BE2C (cell line): ENCODE measurements at regions not wholly inside any gene's neighbourhood (a gene's known extent, or its start where the extent isn't known, plus 50 kb on each side); places are given as distances from the start of the nearest gene placed in this dataset.

Experiments
- DNase-seq: peaks from one replicate; pipeline ENCODE4 v3.0.0-alpha.2; 2020
- H3K27me3 ChIP-seq: fragments of 250-450 bp; sonication (Bioruptor Pico); 2 replicates; pipeline ENCODE4 v1.5.1; 2020; ENCODE audit warnings: mild to moderate bottlenecking
- H3K36me3 ChIP-seq: fragments of 250-450 bp; sonication (Bioruptor Pico); 2 replicates; pipeline ENCODE4 v1.5.1; 2020; ENCODE audit warnings: mild to moderate bottlenecking
- H3K4me1 ChIP-seq: fragments of 250-450 bp; sonication (Bioruptor Pico); 2 replicates; pipeline ENCODE4 v1.5.1; 2020
- H3K4me3 ChIP-seq: 2 replicates; pipeline ENCODE4 v1.5.1; 2011; ENCODE audit warnings: low read depth, low read length
- H3K9me3 ChIP-seq: fragments of 250-450 bp; sonication (Bioruptor Pico); 2 replicates; pipeline ENCODE4 v1.5.1; 2020
- CTCF ChIP-seq: IDR thresholded peaks from 2 replicates; pipeline ENCODE4 v1.5.1; 2012; ENCODE audit warnings: mild to moderate bottlenecking, low read depth, low read length

- Histone ChIP-seq H3K36me3 (no peaks in the 10 kb centered on the region), H3K9me3 (no peaks in the 10 kb centered on the region), H3K4me1 (no peaks in the 10 kb centered on the region), H3K4me3 (no peak overlapping the region), H3K27me3 (no peaks in the 10 kb centered on the region)
- no peak for TF ChIP-seq CTCF
- no peak for DNase-seq
Measured at GRCh38 chrX:147803948-147804347, 107.8 kb upstream of the FMR1 start.

- H3K36me3 ChIP-seq, result no peaks in the 10 kb centered on the region
- H3K4me1 ChIP-seq, result no peaks in the 10 kb centered on the region
- H3K27me3 ChIP-seq, result no peaks in the 10 kb centered on the region
- TF ChIP-seq CTCF, result no peak
- no peak for DNase-seq
- H3K9me3 ChIP-seq, result no peaks in the 10 kb centered on the region
- H3K4me3 ChIP-seq, result no peak overlapping the region
Measured at GRCh38 chrX:147811803-147812202, 99.9 kb upstream of the FMR1 start.

GRCh38 chrX:147827070-147827469 is 84.6 kb upstream of the FMR1 start:
- H3K27me3 ChIP-seq, result no peaks in the 10 kb centered on the region
- H3K9me3 ChIP-seq, result no peaks in the 10 kb centered on the region
- H3K36me3 ChIP-seq, result no peaks in the 10 kb centered on the region
- DNase-seq, result no peak
- TF ChIP-seq CTCF, result no peak
- H3K4me3 ChIP-seq, result no peak overlapping the region
- no peaks in the 10 kb centered on the region for H3K4me1 ChIP-seq

GRCh38 chrX:147828719-147829118 is 83.0 kb upstream of the FMR1 start:
- no peak for DNase-seq
- no peak for TF ChIP-seq CTCF
- Histone ChIP-seq H3K27me3 (no peaks in the 10 kb centered on the region), H3K9me3 (no peaks in the 10 kb centered on the region), H3K4me3 (no peak overlapping the region), H3K36me3 (no peaks in the 10 kb centered on the region), H3K4me1 (no peaks in the 10 kb centered on the region)

GRCh38 chrX:147832707-147833348 is 78.9 kb upstream of the FMR1 start:
- no peak for DNase-seq
- Histone ChIP-seq H3K9me3 (no peaks in the 10 kb centered on the region), H3K27me3 (no peaks in the 10 kb centered on the region), H3K4me1 (no peaks in the 10 kb centered on the region), H3K4me3 (no peak overlapping the region), H3K36me3 (no peaks in the 10 kb centered on the region)
- no peak for TF ChIP-seq CTCF

GRCh38 chrX:147838465-147839131 is 73.1 kb upstream of the FMR1 start:
- no peaks in the 10 kb centered on the region for H3K4me1 ChIP-seq
- H3K36me3 ChIP-seq, result no peaks in the 10 kb centered on the region
- H3K4me3 ChIP-seq, result no peak overlapping the region
- H3K27me3 ChIP-seq, result no peaks in the 10 kb centered on the region
- no peak for TF ChIP-seq CTCF
- no peak for DNase-seq
- H3K9me3 ChIP-seq, result no peaks in the 10 kb centered on the region
